GM19468 (cell line): ENCODE measurements at regions not wholly inside any gene's neighbourhood (a gene's known extent, or its start where the extent isn't known, plus 50 kb on each side); places are given as distances from the start of the nearest gene placed in this dataset.

Experiments used
- ATAC-seq: cut with Tn5 transposase; IDR thresholded peaks from one replicate; pipeline ENCODE4 v1.9.1; 2021; ENCODE audit warnings: mild to moderate bottlenecking, moderate library complexity, moderate number of reproducible peaks; ENCODE audit not compliant: unreplicated experiment; ENCODE audit errors: extremely low read depth

DNA sequence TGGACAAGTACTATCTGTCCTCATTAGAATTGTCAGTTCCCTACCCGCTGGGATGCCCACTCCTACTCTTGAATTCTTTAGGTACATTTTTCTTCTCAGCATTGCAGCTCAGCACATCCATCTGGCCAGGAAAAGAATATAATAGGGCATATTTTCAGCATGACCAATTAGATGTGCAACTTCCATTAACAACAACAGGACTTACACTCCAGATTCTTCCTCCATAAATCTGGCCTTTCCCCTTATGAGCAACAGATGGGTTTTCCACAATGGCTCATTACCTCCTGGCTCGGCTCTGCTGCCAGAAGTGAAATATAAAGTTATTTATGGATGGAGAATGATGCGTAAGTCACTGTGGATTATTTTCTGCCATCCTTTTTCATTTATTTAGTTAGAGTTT is 443.8 kb upstream of the TGFBR2 start:
- no peak for ATAC-seq

GRCh38 chr3:30166535-30166934 is 439.9 kb upstream of the TGFBR2 start:
- no peak for ATAC-seq

DNA sequence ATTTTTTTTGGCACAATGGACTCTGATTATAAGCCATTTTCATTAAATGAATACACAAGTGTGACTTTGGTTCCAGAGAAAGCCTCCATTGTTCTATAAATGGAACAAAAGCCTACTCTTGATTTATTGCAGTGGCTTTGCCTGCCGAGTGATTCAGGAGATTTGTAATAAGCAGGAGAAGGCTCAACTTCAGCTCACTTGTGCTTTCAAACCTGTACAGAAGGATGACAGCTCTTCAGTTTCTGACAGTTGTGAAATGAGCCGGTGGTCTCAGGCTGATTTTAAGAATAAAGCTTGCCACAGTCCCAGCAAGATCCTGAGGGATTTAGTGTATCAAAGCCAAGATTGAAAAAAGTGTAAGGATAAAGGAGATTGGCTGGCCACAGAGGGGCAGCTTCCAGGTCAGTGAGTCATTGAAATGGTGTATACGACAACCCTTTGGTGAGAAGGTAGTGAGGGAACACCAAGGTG is 438.8 kb upstream of the TGFBR2 start:
- ATAC-seq: no peak

DNA sequence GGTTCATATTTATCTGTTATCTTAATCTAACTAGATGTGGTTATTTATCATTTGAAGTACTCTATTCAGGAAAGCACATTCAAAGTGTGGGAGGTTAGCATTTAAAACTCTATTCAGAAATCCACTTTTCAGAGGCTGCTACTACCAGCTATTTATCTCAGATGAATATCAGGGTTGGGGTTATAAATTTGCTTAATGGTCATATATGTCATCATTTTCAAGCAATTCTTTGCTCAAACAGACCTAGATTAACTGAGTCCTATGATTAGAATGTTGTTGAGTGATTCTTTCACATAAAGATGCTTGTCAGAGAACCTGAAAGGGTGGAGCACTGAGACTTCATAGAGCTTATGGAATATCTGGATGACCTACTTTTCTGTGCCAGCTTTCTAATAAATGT is 436.9 kb upstream of the TGFBR2 start:
- ATAC-seq: no peak

GRCh38 chr3:30170681-30171438 is 435.5 kb upstream of the TGFBR2 start:
- no peak for ATAC-seq

DNA sequence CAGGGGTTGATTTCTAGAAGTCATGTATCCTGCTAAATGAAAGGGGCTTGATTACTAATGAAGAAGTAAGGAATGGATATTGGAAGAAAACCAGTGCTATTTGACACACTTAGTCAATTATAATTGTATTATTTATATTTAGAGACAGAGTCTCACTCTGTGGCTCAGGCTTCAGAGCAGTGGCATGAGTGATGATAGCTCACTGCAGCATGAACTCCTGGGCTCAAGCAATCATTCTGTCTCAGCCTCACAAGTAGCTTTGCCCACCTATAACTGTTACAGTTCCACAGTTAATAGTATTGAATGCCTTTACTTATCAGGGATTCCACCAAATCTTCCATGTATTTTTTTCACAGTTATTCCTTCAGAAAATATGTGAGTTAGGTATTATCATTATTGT is 432.0 kb upstream of the TGFBR2 start:
- no peak for ATAC-seq

- no peak for ATAC-seq
These were observed 425.9 kb upstream of the TGFBR2 start for GRCh38 chr3:30180310-30181177.

GRCh38 chr3:30181178-30181465 is 425.3 kb upstream of the TGFBR2 start:
- ATAC-seq: no peak

GRCh38 chr3:30181581-30181980 is 424.8 kb upstream of the TGFBR2 start:
- ATAC-seq: no peak

DNA sequence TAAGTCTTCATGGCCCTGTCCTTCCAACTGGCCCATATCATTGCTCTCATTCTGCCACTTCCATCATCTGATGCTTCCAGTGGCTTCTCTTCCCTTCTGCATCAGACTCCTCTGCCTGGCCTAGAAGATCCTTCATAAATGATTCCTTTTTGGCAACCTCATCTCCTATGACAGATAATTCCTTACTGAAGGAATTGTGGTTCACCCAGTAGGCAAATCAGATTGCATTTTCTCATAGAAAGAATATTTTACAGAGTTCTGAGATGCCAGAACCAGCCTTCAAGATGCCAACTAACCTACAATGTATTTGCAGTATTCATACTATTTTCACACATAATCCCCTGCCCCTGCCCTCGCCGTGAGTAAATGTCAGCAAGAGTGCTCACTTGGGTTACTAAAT is 423.0 kb upstream of the TGFBR2 start:
- ATAC-seq: no peak

GRCh38 chr3:30184091-30184810 is 422.1 kb upstream of the TGFBR2 start:
- ATAC-seq: no peak

GRCh38 chr3:30185872-30186271 is 420.5 kb upstream of the TGFBR2 start:
- ATAC-seq: no peak

- ATAC-seq: no peak
These were observed 419.6 kb upstream of the TGFBR2 start for GRCh38 chr3:30186741-30187219.

DNA sequence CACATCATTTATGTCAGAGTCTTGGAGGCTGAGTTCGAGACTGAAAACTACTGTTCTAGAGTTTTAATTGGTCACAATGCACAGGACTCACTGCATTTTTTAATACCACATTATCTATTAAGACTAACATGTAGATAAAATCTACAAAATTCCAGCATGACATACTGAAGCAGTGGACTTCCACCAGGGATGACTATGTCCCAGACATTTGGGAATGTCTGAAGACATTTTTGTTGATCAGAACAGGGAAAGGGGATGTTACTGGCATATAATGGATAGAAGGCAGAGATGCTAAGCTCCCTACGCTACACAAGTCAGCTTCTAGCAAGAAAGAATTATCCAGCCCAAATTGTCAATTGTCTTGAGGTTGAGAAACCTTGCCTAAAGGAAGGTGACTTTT is 419.0 kb upstream of the TGFBR2 start:
- no peak for ATAC-seq

- ATAC-seq: no peak
These were observed 417.7 kb upstream of the TGFBR2 start for GRCh38 chr3:30188713-30189112.

GRCh38 chr3:30189900-30190299 is 416.5 kb upstream of the TGFBR2 start:
- no peak for ATAC-seq

DNA sequence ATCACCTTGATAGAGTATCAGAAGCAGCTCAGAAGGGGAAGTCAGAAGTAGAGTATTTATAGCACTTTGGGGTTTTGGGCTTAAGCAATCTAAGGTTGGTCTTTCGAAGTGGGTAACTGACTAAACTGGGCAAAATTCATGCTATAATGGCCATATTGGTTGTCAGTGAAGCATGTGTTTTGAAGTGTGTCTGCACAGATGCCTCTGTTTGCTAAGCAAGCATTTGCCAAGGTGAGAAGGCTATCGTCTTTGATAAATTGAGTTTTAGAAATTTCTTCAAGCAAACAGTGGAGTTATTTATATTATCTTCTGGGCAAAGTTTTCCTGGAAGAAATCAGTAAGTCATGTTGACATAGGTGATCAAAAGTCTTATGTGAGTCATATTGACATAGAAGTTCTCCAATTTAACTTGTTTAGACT is 412.8 kb upstream of the TGFBR2 start:
- ATAC-seq: no peak

GRCh38 chr3:30195352-30195751 is 411.0 kb upstream of the TGFBR2 start:
- ATAC-seq: no peak

DNA sequence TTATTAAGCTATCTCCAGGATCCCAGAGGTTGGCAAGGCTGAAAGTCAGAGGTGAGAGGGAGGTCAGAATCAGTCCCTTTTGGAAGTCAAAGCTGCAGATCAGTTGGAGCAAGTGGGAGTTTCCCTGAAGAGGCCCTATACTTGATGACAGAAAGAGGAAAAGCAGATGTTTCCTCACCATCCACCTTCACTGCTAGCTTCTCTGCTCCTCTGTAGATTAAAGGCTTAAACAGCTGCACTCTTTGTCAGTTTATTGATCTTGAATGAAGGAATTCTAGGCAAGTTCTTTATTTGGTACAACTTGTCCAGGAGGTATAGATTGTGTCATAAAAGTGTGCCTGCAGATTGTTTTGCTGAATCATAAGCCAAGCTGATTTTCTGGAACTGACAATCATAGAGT is 408.2 kb upstream of the TGFBR2 start:
- ATAC-seq: no peak

DNA sequence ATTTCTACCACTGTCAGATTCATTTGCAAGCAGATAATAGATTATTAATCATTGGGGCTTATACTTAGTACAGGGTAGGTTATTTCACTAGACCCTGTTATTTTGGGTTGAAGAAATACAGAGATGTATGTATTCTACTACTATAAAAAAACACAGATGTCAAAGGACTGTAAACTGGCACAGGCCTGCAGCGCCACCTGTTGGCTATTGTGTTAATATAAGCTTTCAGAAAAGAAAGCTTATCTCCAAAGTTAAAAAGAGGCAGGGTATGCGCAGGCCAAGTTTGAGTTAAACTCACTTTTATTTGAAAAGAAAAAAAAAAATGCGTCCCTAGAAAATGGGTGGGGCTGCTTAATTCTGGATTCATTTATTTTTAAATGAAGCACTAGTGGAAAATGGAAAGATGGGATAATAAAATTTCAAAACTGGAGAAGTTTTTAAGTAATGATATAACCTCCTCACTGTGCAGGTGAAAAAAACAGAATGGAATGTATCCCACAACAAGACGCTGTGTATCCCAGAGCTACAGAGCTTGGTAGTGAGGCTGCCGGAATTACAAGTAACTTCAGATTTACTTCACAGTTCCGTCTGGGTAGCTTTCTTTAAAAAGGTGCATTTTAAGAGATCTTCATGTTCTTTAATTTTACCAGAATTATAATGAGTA is 407.2 kb upstream of the TGFBR2 start:
- ATAC-seq: no peak
